HepG2 (cell line): ENCODE measurements at regions not wholly inside any gene's neighbourhood (a gene's known extent, or its start where the extent isn't known, plus 50 kb on each side); places are given as distances from the start of the nearest gene placed in this dataset.

Experiments
- JUND ChIP-seq: sonication (generic); formaldehyde crosslinking; IDR thresholded peaks from 2 replicates; pipeline ENCODE4 v1.8.0; 2022; ENCODE audit warnings: mild to moderate bottlenecking, missing genetic modification reagents
- MAFK ChIP-seq, 2 experiments: IDR thresholded peaks in 1 of 2; conservative IDR thresholded peaks in 1 of 2; 2 replicates each; pipeline ENCODE4 v1.6.1; 2011; ENCODE audit warnings: improper control_type of control experiment in 2 of 2, low read length in 2 of 2
- RFX3 ChIP-seq: IDR thresholded peaks from 2 replicates; pipeline ENCODE4 v1.6.1; 2016; ENCODE audit warnings: missing biosample characterization, missing genetic modification reagents
- TRAFD1 ChIP-seq: sonication (generic); formaldehyde crosslinking; IDR thresholded peaks from 2 replicates; pipeline ENCODE4 v1.5.1; 2020; ENCODE audit warnings: missing genetic modification reagents, mild to moderate bottlenecking, borderline replicate concordance
- ZNF503 ChIP-seq: sonication (generic); formaldehyde crosslinking; IDR thresholded peaks from 2 replicates; pipeline ENCODE4 v1.4.0; 2020; ENCODE audit warnings: missing genetic modification reagents
- ZNF646 ChIP-seq: sonication (generic); formaldehyde crosslinking; IDR thresholded peaks from 2 replicates; pipeline ENCODE4 v1.9.0; 2021; ENCODE audit warnings: mild to moderate bottlenecking, missing genetic modification reagents
- TF ChIP-seq, protein P1 (sequence below): IDR thresholded peaks from 2 replicates; pipeline ENCODE4 v1.6.1; 2012; ENCODE audit warnings: low read length, improper control_type of control experiment
- TF ChIP-seq, protein P2 (sequence below): sonication (generic); formaldehyde crosslinking; IDR thresholded peaks from 2 replicates; pipeline ENCODE4 v1.8.0; 2022; ENCODE audit warnings: mild to moderate bottlenecking, missing genetic modification reagents, borderline replicate concordance

- TF ChIP-seq, protein P1, sequence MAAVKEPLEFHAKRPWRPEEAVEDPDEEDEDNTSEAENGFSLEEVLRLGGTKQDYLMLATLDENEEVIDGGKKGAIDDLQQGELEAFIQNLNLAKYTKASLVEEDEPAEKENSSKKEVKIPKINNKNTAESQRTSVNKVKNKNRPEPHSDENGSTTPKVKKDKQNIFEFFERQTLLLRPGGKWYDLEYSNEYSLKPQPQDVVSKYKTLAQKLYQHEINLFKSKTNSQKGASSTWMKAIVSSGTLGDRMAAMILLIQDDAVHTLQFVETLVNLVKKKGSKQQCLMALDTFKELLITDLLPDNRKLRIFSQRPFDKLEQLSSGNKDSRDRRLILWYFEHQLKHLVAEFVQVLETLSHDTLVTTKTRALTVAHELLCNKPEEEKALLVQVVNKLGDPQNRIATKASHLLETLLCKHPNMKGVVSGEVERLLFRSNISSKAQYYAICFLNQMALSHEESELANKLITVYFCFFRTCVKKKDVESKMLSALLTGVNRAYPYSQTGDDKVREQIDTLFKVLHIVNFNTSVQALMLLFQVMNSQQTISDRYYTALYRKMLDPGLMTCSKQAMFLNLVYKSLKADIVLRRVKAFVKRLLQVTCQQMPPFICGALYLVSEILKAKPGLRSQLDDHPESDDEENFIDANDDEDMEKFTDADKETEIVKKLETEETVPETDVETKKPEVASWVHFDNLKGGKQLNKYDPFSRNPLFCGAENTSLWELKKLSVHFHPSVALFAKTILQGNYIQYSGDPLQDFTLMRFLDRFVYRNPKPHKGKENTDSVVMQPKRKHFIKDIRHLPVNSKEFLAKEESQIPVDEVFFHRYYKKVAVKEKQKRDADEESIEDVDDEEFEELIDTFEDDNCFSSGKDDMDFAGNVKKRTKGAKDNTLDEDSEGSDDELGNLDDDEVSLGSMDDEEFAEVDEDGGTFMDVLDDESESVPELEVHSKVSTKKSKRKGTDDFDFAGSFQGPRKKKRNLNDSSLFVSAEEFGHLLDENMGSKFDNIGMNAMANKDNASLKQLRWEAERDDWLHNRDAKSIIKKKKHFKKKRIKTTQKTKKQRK = no peak
- TF ChIP-seq ZNF646 (CRISPR knock-in tag) (no peak), MAFK (conservative IDR thresholded peaks at IDR 0.05 in 1 of 2, IDR thresholded peaks at IDR 0.05 in 1 of 2; ENCODE audit: low read length in 2 of 2) (peak; percentile 53 to 71), JUND (no peak), ZNF503 (CRISPR knock-in tag) (no peak), TRAFD1 (CRISPR knock-in tag) (no peak), RFX3 (CRISPR knock-in tag) (no peak)
- TF ChIP-seq, protein P2, sequence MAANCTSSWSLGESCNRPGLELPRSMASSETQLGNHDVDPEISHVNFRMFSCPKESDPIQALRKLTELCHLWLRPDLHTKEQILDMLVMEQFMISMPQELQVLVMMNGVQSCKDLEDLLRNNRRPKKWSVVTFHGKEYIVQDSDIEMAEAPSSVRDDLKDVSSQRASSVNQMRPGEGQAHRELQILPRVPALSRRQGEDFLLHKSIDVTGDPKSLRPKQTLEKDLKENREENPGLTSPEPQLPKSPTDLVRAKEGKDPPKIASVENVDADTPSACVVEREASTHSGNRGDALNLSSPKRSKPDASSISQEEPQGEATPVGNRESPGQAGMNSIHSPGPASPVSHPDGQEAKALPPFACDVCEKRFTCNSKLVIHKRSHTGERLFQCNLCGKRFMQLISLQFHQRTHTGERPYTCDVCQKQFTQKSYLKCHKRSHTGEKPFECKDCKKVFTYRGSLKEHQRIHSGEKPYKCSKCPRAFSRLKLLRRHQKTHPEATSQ = no peak
These were observed 53.5 kb upstream of the MAPK4 start (continued) for GRCh38 chr18:50506362-50506761.
